NOMO-1 treated with DMSO at 0.1 percent for 48 hours (cell line): ENCODE measurements at regions not wholly inside any gene's neighbourhood (a gene's known extent, or its start where the extent isn't known, plus 50 kb on each side); places are given as distances from the start of the nearest gene placed in this dataset.

ENCODE experiments used
- DNase-seq: peaks from one replicate; lab custom pipeline; 2025; ENCODE audit not compliant: unreplicated experiment; lab: John Stamatoyannopoulos, UW

DNA sequence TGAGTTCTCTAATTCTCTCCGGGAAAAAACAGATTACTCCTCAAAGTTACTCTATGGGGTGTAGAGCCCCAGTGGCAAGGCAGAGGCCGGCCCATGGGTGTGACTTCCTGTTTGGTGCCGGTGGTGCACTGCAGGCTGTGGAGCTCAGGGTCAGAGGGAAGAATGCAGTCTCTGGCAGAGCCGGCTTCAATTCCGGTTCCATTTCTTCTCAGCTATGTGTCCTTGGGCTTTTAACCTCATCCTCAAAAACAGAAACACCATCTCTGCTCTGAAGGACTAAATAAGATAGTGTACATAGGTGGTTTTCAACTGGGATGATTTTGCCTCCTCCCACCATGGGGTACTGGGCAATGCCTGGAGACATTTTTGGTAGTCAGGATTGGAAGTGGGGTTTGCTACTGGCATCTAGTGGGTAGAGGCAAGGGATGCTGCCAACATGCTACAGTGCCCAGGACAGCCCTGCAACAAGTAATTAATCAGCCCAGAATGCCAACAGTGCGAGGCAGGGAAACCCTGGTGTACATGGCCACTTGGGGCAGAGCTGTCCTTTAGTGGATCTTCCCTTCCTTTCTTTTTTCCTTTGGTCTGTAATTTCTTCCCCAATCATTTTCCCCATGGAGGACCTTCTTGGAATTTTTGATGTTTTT lies 81.2 kb downstream of the INSIG2 start:
- peak; percentile 20 for DNase-seq

DNA sequence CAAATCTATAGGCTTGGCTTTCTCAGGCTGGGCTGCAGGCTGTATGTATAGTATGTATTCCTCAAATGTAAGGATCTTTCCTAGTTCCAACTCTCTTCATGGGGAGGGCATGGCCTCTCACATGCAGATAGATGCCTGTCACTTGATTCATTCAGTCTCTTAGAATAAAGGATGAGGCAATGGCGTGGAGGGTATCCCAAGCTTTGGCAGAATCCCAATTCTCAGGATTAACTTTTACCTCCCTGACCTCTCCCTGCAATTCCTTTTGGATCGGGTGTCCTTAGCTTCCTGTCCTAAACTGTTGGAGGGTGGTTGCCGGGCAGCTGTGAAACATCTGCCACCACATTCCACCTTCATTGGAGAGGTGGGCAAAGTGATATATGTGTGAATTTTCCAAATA lies 80.3 kb downstream of the INSIG2 start:
- no peak for DNase-seq

DNA sequence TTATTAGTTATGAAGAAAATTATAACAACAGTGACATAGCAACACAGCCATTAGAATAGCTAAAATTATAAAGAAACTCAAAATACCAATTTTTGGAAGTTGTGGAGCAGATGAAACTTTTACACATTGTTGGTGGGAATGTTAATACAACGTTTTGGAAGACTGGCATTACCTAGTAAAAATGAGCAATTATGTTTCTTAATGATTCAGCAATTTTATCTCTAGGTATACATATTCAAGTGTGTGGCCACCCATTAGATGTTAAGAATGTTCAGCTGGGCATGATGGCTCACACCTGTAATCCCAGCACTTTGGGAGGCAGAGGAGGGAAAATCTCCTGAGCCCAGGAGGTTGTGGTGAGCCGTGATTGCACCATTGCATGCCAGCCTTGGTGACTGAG lies 78.8 kb downstream of the INSIG2 start:
- DNase-seq, result no peak

- no peak for DNase-seq
Measured at GRCh38 chr2:118166242-118166641, 78.0 kb downstream of the INSIG2 start.

- DNase-seq, result no peak
Measured at GRCh38 chr2:118165595-118165994, 77.3 kb downstream of the INSIG2 start.
